ENCODE measurements at regions not wholly inside any gene's neighbourhood (a gene's known extent, or its start where the extent isn't known, plus 50 kb on each side); places are given as distances from the start of the nearest gene placed in this dataset.

GRCh38 chr6:144898741-144899140, 613.6 kb downstream of the UTRN start:
- H3K4ac ChIP-seq (replicated peaks; ENCODE audit: insufficient read length, low read depth, low read length) = no peak overlapping the region
- H3K4me3 ChIP-seq (ENCODE audit: extremely low read depth in 1 of 4, insufficient read depth in 2 of 4, low read depth in 3 of 4, low read length in 4 of 4) = no peak overlapping the region
- peaks cover 4 to 11% of the 10 kb centered on the region in 2 experiments; a peak in 2 of 4 replicates for H3K9me3 ChIP-seq (ENCODE audit: insufficient read depth in 2 of 2, low read depth in 1 of 2, low read length in 1 of 2)
- 92% methylated on average over 1 of the region's 1 CpG; no CpG with 5 or more reads in 1 of the 2 experiments for WGBS, 2 experiments (ENCODE audit: extremely low coverage in 1 of 2, insufficient coverage in 1 of 2, insufficient read length in 1 of 2, insufficient replicate concordance in 2 of 2, low coverage in 1 of 2, low lambda C conversion rate in 2 of 2, missing lambda C conversion rate in 1 of 2)
- no peaks in the 10 kb centered on the region for H3K23me2 ChIP-seq (ENCODE audit: low read depth, low read length)
- H3K56ac ChIP-seq (replicated peaks; ENCODE audit: insufficient read length, low read depth, low read length) = no peak overlapping the region
- FAIRE-seq (no peak), DNase-seq (ENCODE audit: low read depth in 1 of 2, low spot score in 2 of 2) (no peak)
- no peak overlapping the region for H2AFZ ChIP-seq (ENCODE audit: low read length)
- H2BK5ac ChIP-seq (ENCODE audit: low read depth, low read length) = no peak overlapping the region
- H4K20me1 ChIP-seq (replicated peaks in 1 of 2; ENCODE audit: control insufficient read depth in 1 of 2, insufficient read depth in 2 of 2, low read length in 2 of 2) = no peaks in the 10 kb centered on the region
- H2AK5ac ChIP-seq (ENCODE audit: low read depth, low read length) = no peak overlapping the region
- POLR2A ChIA-PET (ENCODE audit: partially characterized antibody) = no interaction called here
- no peak overlapping the region for H3K14ac ChIP-seq (ENCODE audit: insufficient read length)
- H3K4me1 ChIP-seq (replicated peaks in 1 of 4; ENCODE audit: control insufficient read depth in 3 of 4, insufficient read depth in 4 of 4, low read length in 3 of 4) = peaks cover 0 to 3% (median 2%) of the 10 kb centered on the region in 4 experiments; a peak in 3 of 7 replicates
- H2BK20ac ChIP-seq (ENCODE audit: low read length) = no peak overlapping the region
- H4K91ac ChIP-seq (replicated peaks; ENCODE audit: insufficient read length, low read length) = no peak overlapping the region
- no peak overlapping the region for H4K8ac ChIP-seq (ENCODE audit: extremely low read depth, insufficient read depth, low read length)
- H3K23ac ChIP-seq (ENCODE audit: insufficient read length) = no peak overlapping the region
- no peak overlapping the region for H3K4me2 ChIP-seq (ENCODE audit: insufficient read depth in 1 of 2, low read depth in 2 of 2, low read length in 2 of 2)
- no peak overlapping the region for H3K9ac ChIP-seq (replicated peaks in 1 of 4; ENCODE audit: extremely low read depth in 1 of 4, low read depth in 3 of 4, low read length in 3 of 4)
- H4K5ac ChIP-seq (ENCODE audit: insufficient read length, low read depth, low read length) = no peak overlapping the region
- H3K18ac ChIP-seq (ENCODE audit: extremely low read depth, low read length) = no peak overlapping the region
- H2BK15ac ChIP-seq (ENCODE audit: low read length) = no peak overlapping the region
- no peak overlapping the region for H2BK120ac ChIP-seq (replicated peaks; ENCODE audit: low read depth, low read length)
- no peak overlapping the region for H2BK12ac ChIP-seq (ENCODE audit: low read depth, low read length)
- no peaks in the 10 kb centered on the region for H3K79me2 ChIP-seq (ENCODE audit: control insufficient read depth in 1 of 2, insufficient read depth in 2 of 2, low read length in 2 of 2)
- CTCF ChIA-PET (ENCODE audit: partially characterized antibody) = no interaction called here
- H3K79me1 ChIP-seq (ENCODE audit: low read depth, low read length) = no peaks in the 10 kb centered on the region
- H3K27ac ChIP-seq (ENCODE audit: low read depth, low read length) = no peak overlapping the region
- no peaks in the 10 kb centered on the region for H3K36me3 ChIP-seq (ENCODE audit: control insufficient read depth in 2 of 4, insufficient read depth in 4 of 4, low read length in 3 of 4)
- H3K27me3 ChIP-seq (replicated peaks in 1 of 4; ENCODE audit: control insufficient read depth in 3 of 4, extremely low read depth in 1 of 4, insufficient read depth in 3 of 4, low read length in 3 of 4) = peaks cover 0 to 5% (median 1%) of the 10 kb centered on the region in 4 experiments; a peak in 2 of 7 replicates
- no peak for TF ChIP-seq CTBP2 (IDR thresholded peaks at IDR 0.05; ENCODE audit: borderline replicate concordance, insufficient read depth, insufficient read length, low read length)
- no peak for TF ChIP-seq JUND (IDR thresholded peaks at IDR 0.05; ENCODE audit: low read length)

All from H1 (cell line).